HL-60 (cell line): ENCODE measurements at regions not wholly inside any gene's neighbourhood (a gene's known extent, or its start where the extent isn't known, plus 50 kb on each side); places are given as distances from the start of the nearest gene placed in this dataset.
"Not testable (repeated sequence)": the region's sequence is repeated elsewhere in the genome, so short reads cannot be mapped to it uniquely, and the experiment has no call there.

Experiments used
- POLR2AphosphoS5 ChIP-seq: IDR thresholded peaks from 2 replicates; pipeline ENCODE4 v1.6.1; 2012; ENCODE audit warnings: low read depth
- SPI1 ChIP-seq: IDR thresholded peaks from 2 replicates; pipeline ENCODE4 v1.6.1; 2012; ENCODE audit warnings: low read depth, mild to moderate bottlenecking, borderline replicate concordance
- TF ChIP-seq, protein P1 (sequence below): IDR thresholded peaks from one replicate; pipeline ENCODE4 v1.5.1; 2011; ENCODE audit warnings: low read length, control low read depth, inconsistent platforms; ENCODE audit not compliant: insufficient read depth
- TF ChIP-seq, protein P2 (sequence below): IDR thresholded peaks from 2 replicates; pipeline ENCODE4 v1.6.1; 2012; ENCODE audit warnings: low read depth; ENCODE audit not compliant: insufficient replicate concordance

DNA sequence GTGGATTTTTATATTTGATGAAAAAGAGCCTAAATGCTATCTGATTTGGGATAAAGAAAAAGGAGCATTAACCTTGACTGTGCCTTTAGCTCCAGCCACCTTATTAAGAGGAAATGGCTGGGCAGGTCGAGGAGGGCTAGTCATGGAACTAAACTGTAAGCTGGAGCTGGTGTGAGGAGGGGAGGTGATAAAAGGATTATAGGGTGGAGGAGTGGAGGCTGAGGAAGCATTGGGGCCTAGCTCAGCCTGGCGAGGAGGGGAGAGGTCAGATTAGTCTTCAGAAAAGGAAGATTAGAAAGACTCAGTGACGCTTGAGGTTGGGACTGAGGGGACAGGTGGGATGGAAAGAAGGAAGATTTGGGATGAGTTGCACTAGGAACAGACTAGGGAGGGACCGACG, 222.7 kb downstream of the OTOP1 start:
- TF ChIP-seq, protein P1, sequence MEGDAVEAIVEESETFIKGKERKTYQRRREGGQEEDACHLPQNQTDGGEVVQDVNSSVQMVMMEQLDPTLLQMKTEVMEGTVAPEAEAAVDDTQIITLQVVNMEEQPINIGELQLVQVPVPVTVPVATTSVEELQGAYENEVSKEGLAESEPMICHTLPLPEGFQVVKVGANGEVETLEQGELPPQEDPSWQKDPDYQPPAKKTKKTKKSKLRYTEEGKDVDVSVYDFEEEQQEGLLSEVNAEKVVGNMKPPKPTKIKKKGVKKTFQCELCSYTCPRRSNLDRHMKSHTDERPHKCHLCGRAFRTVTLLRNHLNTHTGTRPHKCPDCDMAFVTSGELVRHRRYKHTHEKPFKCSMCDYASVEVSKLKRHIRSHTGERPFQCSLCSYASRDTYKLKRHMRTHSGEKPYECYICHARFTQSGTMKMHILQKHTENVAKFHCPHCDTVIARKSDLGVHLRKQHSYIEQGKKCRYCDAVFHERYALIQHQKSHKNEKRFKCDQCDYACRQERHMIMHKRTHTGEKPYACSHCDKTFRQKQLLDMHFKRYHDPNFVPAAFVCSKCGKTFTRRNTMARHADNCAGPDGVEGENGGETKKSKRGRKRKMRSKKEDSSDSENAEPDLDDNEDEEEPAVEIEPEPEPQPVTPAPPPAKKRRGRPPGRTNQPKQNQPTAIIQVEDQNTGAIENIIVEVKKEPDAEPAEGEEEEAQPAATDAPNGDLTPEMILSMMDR = not testable (repeated sequence)
- not testable (repeated sequence) for TF ChIP-seq POLR2AphosphoS5, SPI1
- TF ChIP-seq, protein P2, sequence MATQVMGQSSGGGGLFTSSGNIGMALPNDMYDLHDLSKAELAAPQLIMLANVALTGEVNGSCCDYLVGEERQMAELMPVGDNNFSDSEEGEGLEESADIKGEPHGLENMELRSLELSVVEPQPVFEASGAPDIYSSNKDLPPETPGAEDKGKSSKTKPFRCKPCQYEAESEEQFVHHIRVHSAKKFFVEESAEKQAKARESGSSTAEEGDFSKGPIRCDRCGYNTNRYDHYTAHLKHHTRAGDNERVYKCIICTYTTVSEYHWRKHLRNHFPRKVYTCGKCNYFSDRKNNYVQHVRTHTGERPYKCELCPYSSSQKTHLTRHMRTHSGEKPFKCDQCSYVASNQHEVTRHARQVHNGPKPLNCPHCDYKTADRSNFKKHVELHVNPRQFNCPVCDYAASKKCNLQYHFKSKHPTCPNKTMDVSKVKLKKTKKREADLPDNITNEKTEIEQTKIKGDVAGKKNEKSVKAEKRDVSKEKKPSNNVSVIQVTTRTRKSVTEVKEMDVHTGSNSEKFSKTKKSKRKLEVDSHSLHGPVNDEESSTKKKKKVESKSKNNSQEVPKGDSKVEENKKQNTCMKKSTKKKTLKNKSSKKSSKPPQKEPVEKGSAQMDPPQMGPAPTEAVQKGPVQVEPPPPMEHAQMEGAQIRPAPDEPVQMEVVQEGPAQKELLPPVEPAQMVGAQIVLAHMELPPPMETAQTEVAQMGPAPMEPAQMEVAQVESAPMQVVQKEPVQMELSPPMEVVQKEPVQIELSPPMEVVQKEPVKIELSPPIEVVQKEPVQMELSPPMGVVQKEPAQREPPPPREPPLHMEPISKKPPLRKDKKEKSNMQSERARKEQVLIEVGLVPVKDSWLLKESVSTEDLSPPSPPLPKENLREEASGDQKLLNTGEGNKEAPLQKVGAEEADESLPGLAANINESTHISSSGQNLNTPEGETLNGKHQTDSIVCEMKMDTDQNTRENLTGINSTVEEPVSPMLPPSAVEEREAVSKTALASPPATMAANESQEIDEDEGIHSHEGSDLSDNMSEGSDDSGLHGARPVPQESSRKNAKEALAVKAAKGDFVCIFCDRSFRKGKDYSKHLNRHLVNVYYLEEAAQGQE = not testable (repeated sequence)
